ENCODE measurements at regions not wholly inside any gene's neighbourhood (a gene's known extent, or its start where the extent isn't known, plus 50 kb on each side); places are given as distances from the start of the nearest gene placed in this dataset.

- H4K20me1 ChIP-seq (ENCODE audit: insufficient read depth, low read length) = no peaks in the 10 kb centered on the region
- H3K9me3 ChIP-seq (replicated peaks in 1 of 2; ENCODE audit: control insufficient read depth in 1 of 2, insufficient read depth in 1 of 2, low read length in 2 of 2) = no peaks in the 10 kb centered on the region
- no peaks in the 10 kb centered on the region for H3K36me3 ChIP-seq (replicated peaks in 1 of 2; ENCODE audit: control insufficient read depth in 1 of 2, insufficient read depth in 2 of 2, low read length in 2 of 2)
- Mint-ChIP-seq H3K36me3 (no peaks in the 10 kb centered on the region), H3K9me3 (peaks cover 0 to 5% (median 2%) of the 10 kb centered on the region in 7 donors), H3K27ac (no peak overlapping the region), H3K4me3 (no peak overlapping the region), H3K27me3 (ENCODE audit: low read depth in 3 of 3) (no peaks in the 10 kb centered on the region), H3K4me1 (peaks cover 6% of the 10 kb centered on the region)
- no peak overlapping the region for H3K27ac ChIP-seq (ENCODE audit: low read depth in 1 of 2, low read length in 2 of 2)
- H3K4me3 ChIP-seq (replicated peaks in 1 of 3; ENCODE audit: low read depth in 2 of 3, low read length in 3 of 3) = no peak overlapping the region
- intact Hi-C loops (cut with micrococcal nuclease) = no loop called here
- no peak overlapping the region for H2AFZ ChIP-seq (ENCODE audit: insufficient read depth, low read depth, low read length, poor library complexity, severe bottlenecking)
- WGBS (ENCODE audit: insufficient coverage) = 100% methylated on average over 1 of the region's 1 CpG
- H3K9ac ChIP-seq (ENCODE audit: insufficient read depth, low read length, poor library complexity, severe bottlenecking) = no peak overlapping the region
- TF ChIP-seq CTCF (IDR thresholded peaks at IDR 0.05) = no peak
- H3K79me2 ChIP-seq (ENCODE audit: insufficient read depth, low read length) = no peaks in the 10 kb centered on the region
- DNase-seq = no peak
- no peak overlapping the region for H3K4me2 ChIP-seq (replicated peaks; ENCODE audit: extremely low read depth, low read length, poor library complexity, severe bottlenecking)
- peaks cover 0 to 4% of the 10 kb centered on the region in 2 donors for H3K4me1 ChIP-seq (ENCODE audit: control insufficient read depth in 1 of 2, insufficient read depth in 2 of 2, low read length in 2 of 2)
- H3K27me3 ChIP-seq (ENCODE audit: control insufficient read depth in 2 of 2, insufficient read depth in 2 of 2, low read length in 2 of 2) = no peaks in the 10 kb centered on the region
Measured at GRCh38 chr1:73587080-73587479, 610.9 kb downstream of the LRRIQ3 start.

GRCh38 chr1:73577206-73577605 lies 620.8 kb downstream of the LRRIQ3 start:
- WGBS (ENCODE audit: insufficient coverage) = 100% methylated on average over 1 of the region's 1 CpG
- DNase-seq = no peak
- Mint-ChIP-seq H3K27me3 (ENCODE audit: low read depth in 3 of 3) (peaks cover 0 to 2% (median 0%) of the 10 kb centered on the region in 3 donors), H3K9me3 (peaks cover 4 to 21% (median 8%) of the 10 kb centered on the region in 7 donors), H3K4me3 (no peak overlapping the region), H3K4me1 (peaks cover 1% of the 10 kb centered on the region), H3K27ac (no peak overlapping the region), H3K36me3 (no peaks in the 10 kb centered on the region)
- intact Hi-C loops (cut with micrococcal nuclease) = no loop called here
- Histone ChIP-seq H3K9me3 (replicated peaks in 1 of 2; ENCODE audit: control insufficient read depth in 1 of 2, insufficient read depth in 1 of 2, low read length in 2 of 2) (peaks cover 5 to 9% of the 10 kb centered on the region in 2 donors), H2AFZ (ENCODE audit: insufficient read depth, low read depth, low read length, poor library complexity, severe bottlenecking) (no peak overlapping the region), H3K9ac (ENCODE audit: insufficient read depth, low read length, poor library complexity, severe bottlenecking) (no peak overlapping the region), H3K4me2 (replicated peaks; ENCODE audit: extremely low read depth, low read length, poor library complexity, severe bottlenecking) (no peak overlapping the region), H3K4me3 (replicated peaks in 1 of 3; ENCODE audit: low read depth in 2 of 3, low read length in 3 of 3) (no peak overlapping the region), H3K27ac (ENCODE audit: low read depth in 1 of 2, low read length in 2 of 2) (no peak overlapping the region), H3K27me3 (ENCODE audit: control insufficient read depth in 2 of 2, insufficient read depth in 2 of 2, low read length in 2 of 2) (no peaks in the 10 kb centered on the region), H3K4me1 (ENCODE audit: control insufficient read depth in 1 of 2, insufficient read depth in 2 of 2, low read length in 2 of 2) (no peaks in the 10 kb centered on the region), H4K20me1 (ENCODE audit: insufficient read depth, low read length) (no peaks in the 10 kb centered on the region), H3K36me3 (replicated peaks in 1 of 2; ENCODE audit: control insufficient read depth in 1 of 2, insufficient read depth in 2 of 2, low read length in 2 of 2) (no peaks in the 10 kb centered on the region), H3K79me2 (ENCODE audit: insufficient read depth, low read length) (no peaks in the 10 kb centered on the region)
- no peak for TF ChIP-seq CTCF (IDR thresholded peaks at IDR 0.05)
